ENCODE measurements at regions not wholly inside any gene's neighbourhood (a gene's known extent, or its start where the extent isn't known, plus 50 kb on each side); places are given as distances from the start of the nearest gene placed in this dataset.

DNA sequence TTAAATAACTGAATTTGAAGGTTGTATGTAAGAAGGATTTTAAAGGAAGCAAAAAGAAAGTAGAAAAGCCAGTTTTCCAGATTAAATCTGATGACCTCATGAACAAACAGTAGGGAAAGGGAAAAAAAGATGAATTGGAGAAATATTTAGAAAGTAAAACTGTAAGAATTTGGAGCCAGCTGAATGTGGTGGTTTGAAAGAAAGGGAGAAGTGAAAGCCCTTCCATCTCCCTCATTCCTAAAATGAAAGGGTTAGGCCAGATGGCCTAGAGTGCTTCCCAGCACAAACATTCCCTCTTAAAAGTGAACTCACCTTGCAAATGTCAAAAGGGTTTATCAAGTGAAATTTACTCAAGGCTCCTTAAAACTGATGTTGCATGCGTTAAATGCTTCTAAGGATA is 139.3 kb upstream of the COL21A1 start:
- DNase-seq (ENCODE audit: low read depth): no peak
- H3K4me3 ChIP-seq (ENCODE audit: low read length): no peak overlapping the region
- TF ChIP-seq CTCF (conservative IDR thresholded peaks at IDR 0.05; ENCODE audit: low read length): no peak

DNA sequence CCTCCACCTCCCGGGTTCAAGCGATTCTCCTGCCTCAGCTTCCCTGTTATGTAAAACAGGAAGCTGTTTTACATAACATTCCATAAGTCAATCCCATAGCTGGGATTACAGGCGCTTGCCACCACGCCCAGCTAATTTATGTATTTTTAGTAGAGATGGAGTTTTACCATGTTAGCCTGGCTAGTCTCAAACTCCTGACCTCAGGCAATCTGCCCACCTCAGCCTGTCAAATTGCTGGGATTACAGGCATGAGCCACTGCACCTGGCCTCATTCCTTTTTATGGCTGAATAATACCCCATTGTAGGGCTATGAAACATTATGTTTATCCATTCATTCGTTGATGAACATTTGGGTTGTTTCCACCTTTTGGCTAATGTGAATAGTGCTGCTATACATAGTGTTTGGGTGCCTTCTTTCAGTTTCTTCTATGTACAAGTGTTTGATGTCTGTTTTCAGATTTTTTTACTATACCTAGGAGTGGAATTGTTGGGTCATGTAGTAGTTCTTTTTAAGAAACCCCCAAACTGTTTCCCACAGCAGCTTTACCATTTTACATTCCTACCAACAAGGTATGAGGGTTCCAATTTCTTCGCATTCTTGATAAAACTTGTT is 138.7 kb upstream of the COL21A1 start:
- no peak for DNase-seq (ENCODE audit: low read depth)
- TF ChIP-seq CTCF (conservative IDR thresholded peaks at IDR 0.05; ENCODE audit: low read length): no peak
- H3K4me3 ChIP-seq (ENCODE audit: low read length): no peak overlapping the region

DNA sequence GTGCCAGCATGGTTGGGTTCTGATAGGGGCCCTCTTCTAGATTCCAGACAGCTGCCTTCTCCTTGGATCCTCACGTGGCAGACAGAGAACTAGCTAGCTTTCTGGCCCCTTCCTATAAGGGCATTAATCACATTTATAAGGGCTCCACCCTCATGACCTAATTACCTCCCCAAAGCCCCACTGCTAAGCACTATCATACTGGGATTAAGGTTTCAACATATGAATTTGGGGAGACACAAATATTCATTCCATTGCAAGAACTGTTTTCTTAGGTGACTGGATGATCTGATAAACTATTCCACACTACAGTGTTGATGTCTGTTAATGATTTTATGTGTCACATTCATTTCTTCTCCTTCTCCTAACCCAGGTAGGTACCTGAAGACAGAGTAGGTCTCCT is 135.8 kb upstream of the COL21A1 start:
- no peak overlapping the region for H3K4me3 ChIP-seq (ENCODE audit: low read length)
- no peak for DNase-seq (ENCODE audit: low read depth)
- TF ChIP-seq CTCF (conservative IDR thresholded peaks at IDR 0.05; ENCODE audit: low read length): no peak

GRCh38 chr6:56382416-56382940 is 135.1 kb upstream of the COL21A1 start:
- no peak overlapping the region for H3K4me3 ChIP-seq (ENCODE audit: low read length)

DNA sequence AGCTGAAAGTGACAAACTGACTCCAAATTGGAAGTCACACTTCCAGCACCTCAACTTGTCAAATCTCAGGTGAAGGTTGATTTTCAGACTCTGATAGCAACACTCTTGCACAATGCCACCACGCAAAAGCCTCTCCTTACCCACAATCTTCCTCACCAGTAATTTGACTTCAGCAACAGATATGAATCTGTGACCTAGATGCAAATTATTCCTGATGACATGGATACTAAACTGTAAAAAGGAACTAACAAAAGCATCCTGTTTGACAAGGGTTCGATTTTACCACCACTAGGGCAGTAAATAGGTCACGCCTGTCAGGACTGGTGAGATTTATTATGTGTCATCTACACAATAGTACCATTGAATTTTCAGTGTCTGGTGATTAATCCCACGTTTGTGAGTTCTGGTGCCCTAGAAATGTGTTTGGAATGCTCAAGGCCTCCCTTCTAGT is 134.4 kb upstream of the COL21A1 start:
- peak; percentile 41 for DNase-seq (ENCODE audit: low read depth)
- H3K4me3 ChIP-seq (ENCODE audit: low read length): no peak overlapping the region
- TF ChIP-seq CTCF (conservative IDR thresholded peaks at IDR 0.05; ENCODE audit: low read length): no peak

More at GRCh38 chr6:56382416-56382940, 135.1 kb upstream of the COL21A1 start:
- no peak for TF ChIP-seq CTCF (conservative IDR thresholded peaks at IDR 0.05; ENCODE audit: low read length)
- no peak for DNase-seq (ENCODE audit: low read depth)

DNA sequence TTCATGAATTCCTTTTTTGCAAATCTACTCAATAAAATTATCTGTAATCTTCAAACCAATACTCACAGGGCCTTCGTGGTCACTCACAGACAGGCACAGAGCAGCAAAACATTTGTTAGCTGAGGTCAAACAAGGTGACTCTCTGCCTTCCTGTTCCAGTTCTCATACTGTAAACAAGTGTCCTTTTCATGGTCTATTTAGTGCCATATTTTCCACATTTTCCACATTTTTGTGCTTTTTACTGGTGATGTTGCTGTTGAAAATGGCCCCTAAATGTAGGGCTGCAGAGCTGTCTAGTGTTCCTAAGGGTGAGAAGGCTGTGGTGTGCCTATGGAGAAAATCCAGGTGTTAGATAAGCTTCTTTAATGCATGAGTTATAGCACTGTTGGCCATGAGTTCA is 133.1 kb upstream of the COL21A1 start:
- DNase-seq (ENCODE audit: low read depth): no peak
- no peak for TF ChIP-seq CTCF (conservative IDR thresholded peaks at IDR 0.05; ENCODE audit: low read length)

DNA sequence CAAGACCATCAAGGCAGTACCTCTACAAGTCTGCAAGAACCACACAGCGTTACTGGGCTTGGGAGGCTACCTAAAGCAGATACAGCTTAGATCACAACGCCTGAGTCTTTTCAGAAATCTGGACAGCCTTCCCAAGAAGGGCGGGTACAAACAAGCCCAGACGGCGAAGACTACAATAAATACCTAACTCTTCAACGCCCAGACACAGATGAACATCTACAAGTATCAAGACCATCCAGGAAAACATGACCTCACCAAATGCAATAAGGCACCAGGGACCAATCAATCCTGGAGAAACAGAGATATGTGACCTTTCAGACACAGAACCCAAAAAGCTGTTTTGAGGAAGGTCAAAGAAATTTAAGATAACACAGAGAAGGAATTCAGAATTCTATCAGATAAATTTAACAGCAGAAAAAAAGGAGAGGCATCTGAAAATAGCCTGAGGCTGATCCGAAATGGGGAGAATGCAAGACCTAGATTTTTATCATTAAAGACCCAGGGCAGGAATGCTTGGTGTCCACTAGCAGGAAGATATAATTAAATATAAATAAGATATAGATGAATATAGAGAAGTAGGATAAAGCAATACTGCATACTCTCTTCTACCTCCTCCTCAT is 131.7 kb upstream of the COL21A1 start:
- no peak overlapping the region for H3K4me3 ChIP-seq (ENCODE audit: low read length)
- TF ChIP-seq CTCF (conservative IDR thresholded peaks at IDR 0.05; ENCODE audit: low read length): no peak
- DNase-seq (ENCODE audit: low read depth): no peak

More for the DNA sequence above, 133.1 kb upstream of the COL21A1 start:
- no peak overlapping the region for H3K4me3 ChIP-seq (ENCODE audit: low read length)
